ENCODE measurements at regions not wholly inside any gene's neighbourhood (a gene's known extent, or its start where the extent isn't known, plus 50 kb on each side); places are given as distances from the start of the nearest gene placed in this dataset.

- Mint-ChIP-seq H3K27ac (no peak overlapping the region), H3K4me1 (no peaks in the 10 kb centered on the region), H3K4me3 (no peak overlapping the region), H3K27me3 (ENCODE audit: low read depth in 3 of 3) (peaks cover 0 to 1% (median 1%) of the 10 kb centered on the region in 3 donors), H3K9me3 (peaks cover 0 to 4% (median 0%) of the 10 kb centered on the region in 7 donors), H3K36me3 (no peaks in the 10 kb centered on the region)
- WGBS (ENCODE audit: insufficient coverage), result 98% methylated on average over 4 of the region's 5 CpGs
- Histone ChIP-seq H3K4me3 (replicated peaks in 1 of 3; ENCODE audit: low read depth in 2 of 3, low read length in 3 of 3) (no peak overlapping the region), H3K79me2 (ENCODE audit: insufficient read depth, low read length) (no peaks in the 10 kb centered on the region), H3K4me2 (replicated peaks; ENCODE audit: extremely low read depth, low read length, poor library complexity, severe bottlenecking) (no peak overlapping the region), H4K20me1 (ENCODE audit: insufficient read depth, low read length) (no peaks in the 10 kb centered on the region), H2AFZ (ENCODE audit: insufficient read depth, low read depth, low read length, poor library complexity, severe bottlenecking) (no peak overlapping the region), H3K36me3 (replicated peaks in 1 of 2; ENCODE audit: control insufficient read depth in 1 of 2, insufficient read depth in 2 of 2, low read length in 2 of 2) (no peaks in the 10 kb centered on the region), H3K4me1 (ENCODE audit: control insufficient read depth in 1 of 2, insufficient read depth in 2 of 2, low read length in 2 of 2) (no peaks in the 10 kb centered on the region), H3K9ac (ENCODE audit: insufficient read depth, low read length, poor library complexity, severe bottlenecking) (no peak overlapping the region), H3K27ac (ENCODE audit: low read depth in 1 of 2, low read length in 2 of 2) (no peak overlapping the region), H3K27me3 (ENCODE audit: control insufficient read depth in 2 of 2, insufficient read depth in 2 of 2, low read length in 2 of 2) (no peaks in the 10 kb centered on the region), H3K9me3 (replicated peaks in 1 of 2; ENCODE audit: control insufficient read depth in 1 of 2, insufficient read depth in 1 of 2, low read length in 2 of 2) (no peaks in the 10 kb centered on the region)
- no peak for TF ChIP-seq CTCF (IDR thresholded peaks at IDR 0.05)
- intact Hi-C loops (cut with micrococcal nuclease), result no loop called here
- DNase-seq, result no peak
Measured at GRCh38 chr4:114036864-114037263, 57.4 kb upstream of the ARSJ start.

GRCh38 chr4:114037988-114038387, 58.5 kb upstream of the ARSJ start:
- no CpG with 5 or more reads among the region's 1 CpG for WGBS (ENCODE audit: insufficient coverage)
- Mint-ChIP-seq H3K36me3 (no peaks in the 10 kb centered on the region), H3K4me1 (no peaks in the 10 kb centered on the region), H3K27ac (no peak overlapping the region), H3K9me3 (peaks cover 0 to 2% (median 0%) of the 10 kb centered on the region in 7 donors), H3K4me3 (no peak overlapping the region), H3K27me3 (ENCODE audit: low read depth in 3 of 3) (peaks cover 0 to 1% (median 0%) of the 10 kb centered on the region in 3 donors)
- Histone ChIP-seq H4K20me1 (ENCODE audit: insufficient read depth, low read length) (no peaks in the 10 kb centered on the region), H3K9ac (ENCODE audit: insufficient read depth, low read length, poor library complexity, severe bottlenecking) (no peak overlapping the region), H3K4me1 (ENCODE audit: control insufficient read depth in 1 of 2, insufficient read depth in 2 of 2, low read length in 2 of 2) (no peaks in the 10 kb centered on the region), H3K4me2 (replicated peaks; ENCODE audit: extremely low read depth, low read length, poor library complexity, severe bottlenecking) (no peak overlapping the region), H2AFZ (ENCODE audit: insufficient read depth, low read depth, low read length, poor library complexity, severe bottlenecking) (no peak overlapping the region), H3K27ac (ENCODE audit: low read depth in 1 of 2, low read length in 2 of 2) (no peak overlapping the region), H3K4me3 (replicated peaks in 1 of 3; ENCODE audit: low read depth in 2 of 3, low read length in 3 of 3) (no peak overlapping the region), H3K9me3 (replicated peaks in 1 of 2; ENCODE audit: control insufficient read depth in 1 of 2, insufficient read depth in 1 of 2, low read length in 2 of 2) (no peaks in the 10 kb centered on the region), H3K36me3 (replicated peaks in 1 of 2; ENCODE audit: control insufficient read depth in 1 of 2, insufficient read depth in 2 of 2, low read length in 2 of 2) (no peaks in the 10 kb centered on the region), H3K27me3 (ENCODE audit: control insufficient read depth in 2 of 2, insufficient read depth in 2 of 2, low read length in 2 of 2) (no peaks in the 10 kb centered on the region), H3K79me2 (ENCODE audit: insufficient read depth, low read length) (no peaks in the 10 kb centered on the region)
- no peak for TF ChIP-seq CTCF (IDR thresholded peaks at IDR 0.05)
- no peak for DNase-seq
- intact Hi-C loops (cut with micrococcal nuclease), result no loop called here

Measured in CD14-positive monocyte (primary cell).